ENCODE measurements at regions not wholly inside any gene's neighbourhood (a gene's known extent, or its start where the extent isn't known, plus 50 kb on each side); places are given as distances from the start of the nearest gene placed in this dataset.

DNA sequence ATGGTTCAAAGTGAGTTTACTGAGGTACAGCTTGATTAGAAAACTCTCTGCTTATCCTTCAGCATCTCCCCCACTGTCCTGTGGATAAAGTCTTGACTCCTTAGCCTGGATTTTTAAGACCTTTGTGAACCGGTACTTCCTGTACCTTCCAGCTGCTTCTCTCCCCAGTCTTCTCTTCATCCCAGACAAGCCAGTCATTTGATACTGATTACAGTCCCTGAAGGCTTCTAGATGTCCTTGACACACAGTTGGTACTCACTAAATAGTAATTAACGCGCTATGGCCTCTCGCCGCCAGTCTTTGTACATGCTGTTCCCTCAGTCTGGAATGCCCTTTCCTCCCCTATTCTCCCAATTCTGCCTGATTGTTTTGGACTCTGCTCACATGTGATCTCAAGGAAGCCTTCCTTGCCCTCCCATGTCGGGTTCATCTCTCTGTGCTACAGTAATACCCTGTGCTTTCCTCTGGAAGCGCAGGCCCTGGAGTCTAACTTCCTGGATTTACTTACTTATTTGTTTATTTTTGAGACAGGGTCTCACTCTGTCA is 50.6 kb upstream of the PTGR2 start:
- TF ChIP-seq POLR2A (IDR thresholded peaks at IDR 0.05) (no peak), CTCF (IDR thresholded peaks at IDR 0.05) (no peak)

All from thyroid gland (tissue), 4 donors.